Fibroblast of mammary gland (primary cell): ENCODE measurements at regions not wholly inside any gene's neighbourhood (a gene's known extent, or its start where the extent isn't known, plus 50 kb on each side); places are given as distances from the start of the nearest gene placed in this dataset.

Source experiments
- DNase-seq: peaks from one replicate; pipeline ENCODE4 v3.0.0-alpha.2; 2010; ENCODE audit warnings: low read depth
- H3K4me3 ChIP-seq: 2 replicates; pipeline ENCODE4 v1.5.1; 2011; ENCODE audit warnings: low read depth, mild to moderate bottlenecking, low read length, moderate library complexity; ENCODE audit not compliant: control insufficient read depth
- CTCF ChIP-seq: conservative IDR thresholded peaks from 2 replicates; pipeline ENCODE4 v1.5.1; 2011; ENCODE audit warnings: low read depth, low read length, inconsistent platforms; ENCODE audit not compliant: control insufficient read depth, insufficient read depth

- no peak for TF ChIP-seq CTCF
- DNase-seq, result no peak
- no peak overlapping the region for H3K4me3 ChIP-seq
Observed at GRCh38 chr5:28483327-28484025, 1445.1 kb upstream of the CDH9 start.

- TF ChIP-seq CTCF, result no peak
- peak; percentile 1 for DNase-seq
- H3K4me3 ChIP-seq, result no peak overlapping the region
Observed at GRCh38 chr5:28473531-28474107, 1435.2 kb upstream of the CDH9 start.

- no peak for DNase-seq
- H3K4me3 ChIP-seq, result no peak overlapping the region
- no peak for TF ChIP-seq CTCF
Observed at GRCh38 chr5:28468166-28468565, 1429.8 kb upstream of the CDH9 start.

- no peak overlapping the region for H3K4me3 ChIP-seq
- no peak for DNase-seq
- TF ChIP-seq CTCF, result no peak
Observed at GRCh38 chr5:28463728-28464127, 1425.3 kb upstream of the CDH9 start.

- no peak overlapping the region for H3K4me3 ChIP-seq
- no peak for DNase-seq
- no peak for TF ChIP-seq CTCF
Observed at GRCh38 chr5:28451483-28451882, 1413.1 kb upstream of the CDH9 start.

GRCh38 chr5:28450997-28451396 lies 1412.6 kb upstream of the CDH9 start:
- no peak for DNase-seq
- H3K4me3 ChIP-seq, result no peak overlapping the region
- TF ChIP-seq CTCF, result no peak

GRCh38 chr5:28448791-28449190 lies 1410.4 kb upstream of the CDH9 start:
- H3K4me3 ChIP-seq, result no peak overlapping the region
- TF ChIP-seq CTCF, result no peak
- no peak for DNase-seq
